ENCODE measurements at regions not wholly inside any gene's neighbourhood (a gene's known extent, or its start where the extent isn't known, plus 50 kb on each side); places are given as distances from the start of the nearest gene placed in this dataset.
"Not testable (repeated sequence)": the region's sequence is repeated elsewhere in the genome, so short reads cannot be mapped to it uniquely, and the experiment has no call there.

GRCh38 chr1:169046671-169047070, 59.8 kb upstream of the ATP1B1 start:
- DNase-seq: no peak
- 94 to 95% methylated on average over 3 of the region's 3 CpGs for WGBS, 2 donors
- no peaks in the 10 kb centered on the region for H3K27me3 ChIP-seq

GRCh38 chr1:169047074-169047473, 59.4 kb upstream of the ATP1B1 start:
- H3K4me1 ChIP-seq: peaks cover 12% of the 10 kb centered on the region
- no peak for TF ChIP-seq CTCF (IDR thresholded peaks at IDR 0.05)
- no peak for TF ChIP-seq POLR2A (IDR thresholded peaks at IDR 0.05)
- H3K9me3 ChIP-seq: no peaks in the 10 kb centered on the region
- 78 to 100% methylated on average over 1 of the region's 1 CpG for WGBS, 2 donors
- no peaks in the 10 kb centered on the region for H3K36me3 ChIP-seq (ENCODE audit: low read depth, missing control alignments)
- intact Hi-C loops (cut with DNase I; ENCODE audit: low total_unique reads): no loop called here
- H3K27ac ChIP-seq: no peak overlapping the region
- H3K27me3 ChIP-seq: no peaks in the 10 kb centered on the region
- DNase-seq: no peak
- no peak overlapping the region for H3K4me3 ChIP-seq

More at GRCh38 chr1:169046671-169047070, 59.8 kb upstream of the ATP1B1 start:
- no peak overlapping the region for H3K27ac ChIP-seq
- H3K4me1 ChIP-seq: peaks cover 12% of the 10 kb centered on the region
- H3K4me3 ChIP-seq: no peak overlapping the region
- H3K9me3 ChIP-seq: no peaks in the 10 kb centered on the region
- intact Hi-C loops (cut with DNase I; ENCODE audit: low total_unique reads): no loop called here
- H3K36me3 ChIP-seq (ENCODE audit: low read depth, missing control alignments): no peaks in the 10 kb centered on the region
- TF ChIP-seq POLR2A (IDR thresholded peaks at IDR 0.05): no peak
- no peak for TF ChIP-seq CTCF (IDR thresholded peaks at IDR 0.05)

GRCh38 chr1:169048043-169048442, 58.4 kb upstream of the ATP1B1 start:
- no peak overlapping the region for H3K27ac ChIP-seq
- peaks cover 12% of the 10 kb centered on the region for H3K4me1 ChIP-seq
- H3K36me3 ChIP-seq (ENCODE audit: low read depth, missing control alignments): no peaks in the 10 kb centered on the region
- no peaks in the 10 kb centered on the region for H3K9me3 ChIP-seq
- no peaks in the 10 kb centered on the region for H3K27me3 ChIP-seq
- no peak overlapping the region for H3K4me3 ChIP-seq
- TF ChIP-seq CTCF (IDR thresholded peaks at IDR 0.05): no peak
- TF ChIP-seq POLR2A (IDR thresholded peaks at IDR 0.05): no peak
- no peak for DNase-seq
- WGBS, 2 donors: 57 to 89% methylated on average over 3 of the region's 3 CpGs
- intact Hi-C loops (cut with DNase I; ENCODE audit: low total_unique reads): no loop called here

- 48 to 66% methylated on average over 5 of the region's 5 CpGs for WGBS, 2 donors
- H3K27ac ChIP-seq: no peak overlapping the region
- DNase-seq: no peak
- peaks cover 12% of the 10 kb centered on the region for H3K4me1 ChIP-seq
- no peaks in the 10 kb centered on the region for H3K36me3 ChIP-seq (ENCODE audit: low read depth, missing control alignments)
- TF ChIP-seq POLR2A (IDR thresholded peaks at IDR 0.05) (no peak), CTCF (IDR thresholded peaks at IDR 0.05) (no peak)
- H3K9me3 ChIP-seq: no peaks in the 10 kb centered on the region
- H3K27me3 ChIP-seq: no peaks in the 10 kb centered on the region
- H3K4me3 ChIP-seq: no peak overlapping the region
- intact Hi-C loops (cut with DNase I; ENCODE audit: low total_unique reads): no loop called here
Measured at GRCh38 chr1:169049258-169049938, 57.1 kb upstream of the ATP1B1 start.

- Histone ChIP-seq H3K36me3 (ENCODE audit: low read depth, missing control alignments) (no peaks in the 10 kb centered on the region), H3K4me3 (no peak overlapping the region), H3K9me3 (no peaks in the 10 kb centered on the region), H3K27ac (no peak overlapping the region), H3K27me3 (no peaks in the 10 kb centered on the region), H3K4me1 (peaks cover 12% of the 10 kb centered on the region)
- TF ChIP-seq CTCF (IDR thresholded peaks at IDR 0.05) (no peak), POLR2A (IDR thresholded peaks at IDR 0.05) (no peak)
- intact Hi-C loops (cut with DNase I; ENCODE audit: low total_unique reads): no loop called here
- WGBS, 2 donors: 72 to 75% methylated on average over 2 of the region's 2 CpGs
- no peak for DNase-seq
Measured at GRCh38 chr1:169051171-169051570, 55.3 kb upstream of the ATP1B1 start.

GRCh38 chr1:169052171-169052570, 54.3 kb upstream of the ATP1B1 start:
- DNase-seq; H3K4me3 ChIP-seq; H3K27ac ChIP-seq; H3K36me3 ChIP-seq (ENCODE audit: low read depth, missing control alignments); H3K27me3 ChIP-seq; H3K9me3 ChIP-seq; intact Hi-C loops (cut with DNase I; ENCODE audit: low total_unique reads): not testable (repeated sequence)
- peaks cover 12% of the 10 kb centered on the region for H3K4me1 ChIP-seq
- 93 to 95% methylated on average over 5 of the region's 5 CpGs for WGBS, 2 donors

Measured in testis (tissue), 2 donors.